ENCODE measurements at regions not wholly inside any gene's neighbourhood (a gene's known extent, or its start where the extent isn't known, plus 50 kb on each side); places are given as distances from the start of the nearest gene placed in this dataset.

GRCh38 chr1:99559166-99559565 is 86.7 kb upstream of the PALMD start:
- no peak for TF ChIP-seq REST (IDR thresholded peaks at IDR 0.05; ENCODE audit: insufficient read depth in 1 of 2, low read depth in 2 of 2, low read length in 2 of 2)
- TF ChIP-seq TAF1 (IDR thresholded peaks at IDR 0.05; ENCODE audit: borderline replicate concordance, insufficient read depth, low read length): no peak
- TF ChIP-seq POLR2AphosphoS5 (IDR thresholded peaks at IDR 0.05; ENCODE audit: low read depth, low read length): no peak
- no peak for TF ChIP-seq SIN3A (IDR thresholded peaks at IDR 0.05; ENCODE audit: borderline replicate concordance, insufficient read depth, low read length)
